A172 (cell line): ENCODE measurements at regions not wholly inside any gene's neighbourhood (a gene's known extent, or its start where the extent isn't known, plus 50 kb on each side); places are given as distances from the start of the nearest gene placed in this dataset.
A peak's percentile ranks its signal among the peaks of the same experiment; 100 is the strongest.

Experiments used
- DNase-seq: peaks from one replicate; pipeline ENCODE4 v3.0.0-alpha.2; 2015; ENCODE audit warnings: low spot score

- peak; percentile 15 for DNase-seq
These were observed 56.4 kb upstream of the SPOCK3 start for GRCh38 chr4:167290678-167291077.

GRCh38 chr4:167308876-167309275 lies 74.6 kb upstream of the SPOCK3 start:
- no peak for DNase-seq

- no peak for DNase-seq
These were observed 87.0 kb upstream of the SPOCK3 start for GRCh38 chr4:167321299-167321698.

GRCh38 chr4:167339781-167340180 lies 105.5 kb upstream of the SPOCK3 start:
- DNase-seq = no peak

- DNase-seq = no peak
These were observed 125.4 kb upstream of the SPOCK3 start for GRCh38 chr4:167359711-167360110.

- DNase-seq = no peak
These were observed 145.0 kb upstream of the SPOCK3 start for GRCh38 chr4:167379076-167379835.

- no peak for DNase-seq
These were observed 146.7 kb upstream of the SPOCK3 start for GRCh38 chr4:167380964-167381363.

GRCh38 chr4:167383291-167383690 lies 149.0 kb upstream of the SPOCK3 start:
- DNase-seq = no peak

- DNase-seq = no peak
These were observed 163.3 kb upstream of the SPOCK3 start for GRCh38 chr4:167397586-167397985.

GRCh38 chr4:167399201-167399600 lies 164.9 kb upstream of the SPOCK3 start:
- no peak for DNase-seq

GRCh38 chr4:167406181-167406580 lies 171.9 kb upstream of the SPOCK3 start:
- DNase-seq = no peak

GRCh38 chr4:167415461-167415860 lies 181.2 kb upstream of the SPOCK3 start:
- no peak for DNase-seq

- no peak for DNase-seq
These were observed 185.3 kb upstream of the SPOCK3 start for GRCh38 chr4:167419468-167420140.

- DNase-seq = no peak
These were observed 186.9 kb upstream of the SPOCK3 start for GRCh38 chr4:167421201-167421600.

GRCh38 chr4:167424341-167425256 lies 190.3 kb upstream of the SPOCK3 start:
- DNase-seq = no peak

- DNase-seq = no peak
These were observed 193.9 kb upstream of the SPOCK3 start for GRCh38 chr4:167428156-167428555.

GRCh38 chr4:167431371-167431770 lies 197.1 kb upstream of the SPOCK3 start:
- DNase-seq = no peak

- no peak for DNase-seq
These were observed 201.5 kb upstream of the SPOCK3 start for GRCh38 chr4:167435786-167436185.

- DNase-seq = no peak
These were observed 209.5 kb upstream of the SPOCK3 start for GRCh38 chr4:167443841-167444240.

GRCh38 chr4:167452922-167453430 lies 218.7 kb upstream of the SPOCK3 start:
- DNase-seq = no peak

- no peak for DNase-seq
These were observed 222.3 kb upstream of the SPOCK3 start for GRCh38 chr4:167456619-167457018.

GRCh38 chr4:167469436-167469835 lies 235.1 kb upstream of the SPOCK3 start:
- no peak for DNase-seq
